ENCODE measurements at regions not wholly inside any gene's neighbourhood (a gene's known extent, or its start where the extent isn't known, plus 50 kb on each side); places are given as distances from the start of the nearest gene placed in this dataset.

- TF ChIP-seq, protein P1, sequence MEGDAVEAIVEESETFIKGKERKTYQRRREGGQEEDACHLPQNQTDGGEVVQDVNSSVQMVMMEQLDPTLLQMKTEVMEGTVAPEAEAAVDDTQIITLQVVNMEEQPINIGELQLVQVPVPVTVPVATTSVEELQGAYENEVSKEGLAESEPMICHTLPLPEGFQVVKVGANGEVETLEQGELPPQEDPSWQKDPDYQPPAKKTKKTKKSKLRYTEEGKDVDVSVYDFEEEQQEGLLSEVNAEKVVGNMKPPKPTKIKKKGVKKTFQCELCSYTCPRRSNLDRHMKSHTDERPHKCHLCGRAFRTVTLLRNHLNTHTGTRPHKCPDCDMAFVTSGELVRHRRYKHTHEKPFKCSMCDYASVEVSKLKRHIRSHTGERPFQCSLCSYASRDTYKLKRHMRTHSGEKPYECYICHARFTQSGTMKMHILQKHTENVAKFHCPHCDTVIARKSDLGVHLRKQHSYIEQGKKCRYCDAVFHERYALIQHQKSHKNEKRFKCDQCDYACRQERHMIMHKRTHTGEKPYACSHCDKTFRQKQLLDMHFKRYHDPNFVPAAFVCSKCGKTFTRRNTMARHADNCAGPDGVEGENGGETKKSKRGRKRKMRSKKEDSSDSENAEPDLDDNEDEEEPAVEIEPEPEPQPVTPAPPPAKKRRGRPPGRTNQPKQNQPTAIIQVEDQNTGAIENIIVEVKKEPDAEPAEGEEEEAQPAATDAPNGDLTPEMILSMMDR (conservative IDR thresholded peaks at IDR 0.05): no peak
- no peak overlapping the region for H3K27ac ChIP-seq
These were observed 744.5 kb upstream of the TMPRSS15 start for GRCh38 chr21:19148056-19148455.

DNA sequence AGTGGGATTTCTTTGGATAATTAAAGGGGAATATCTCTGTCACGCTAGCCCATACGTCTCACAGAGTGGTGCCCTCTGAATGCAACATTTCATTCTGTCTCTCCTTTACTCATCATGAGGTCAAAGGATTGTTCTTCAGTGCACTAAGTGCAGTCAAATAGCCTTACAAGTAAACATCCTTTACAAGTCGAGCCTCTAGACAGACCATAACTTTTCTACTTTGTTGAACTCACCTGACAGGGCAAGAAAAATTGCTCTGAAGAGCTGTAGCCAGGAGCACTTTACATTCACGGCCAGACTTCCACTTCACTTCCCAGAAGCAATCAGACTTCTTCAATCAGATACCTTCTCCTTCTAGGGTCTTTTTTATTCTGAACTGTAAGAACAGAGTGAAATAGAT is 768.0 kb upstream of the TMPRSS15 start:
- no peak overlapping the region for H3K27ac ChIP-seq
- TF ChIP-seq, protein P1 (conservative IDR thresholded peaks at IDR 0.05): no peak

DNA sequence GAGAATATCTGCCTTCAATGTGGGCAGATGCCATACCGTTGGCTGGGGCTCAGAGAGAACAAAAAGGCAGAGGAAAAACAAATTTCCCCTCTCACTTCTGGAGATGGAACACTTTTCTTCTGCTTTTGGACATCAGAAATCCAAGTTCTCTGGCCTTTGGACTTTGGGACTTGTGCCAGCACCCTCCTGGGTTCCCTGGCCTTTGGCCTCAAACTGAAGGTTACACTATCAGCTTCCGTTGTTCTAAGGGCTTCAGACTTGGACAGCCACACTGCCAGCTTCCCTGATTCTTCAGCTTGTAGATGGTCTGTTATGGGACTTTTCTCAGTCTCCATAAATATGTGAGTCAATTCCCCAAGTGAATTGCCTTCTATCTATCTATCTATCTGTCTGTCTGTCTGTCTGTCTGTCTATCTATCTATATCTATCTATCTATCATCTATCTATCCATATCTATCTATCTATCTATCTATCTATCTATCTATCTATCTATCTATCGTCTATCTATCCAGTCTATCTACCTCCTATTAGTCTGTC is 778.1 kb upstream of the TMPRSS15 start:
- H3K27ac ChIP-seq: no peak overlapping the region
- TF ChIP-seq, protein P1 (conservative IDR thresholded peaks at IDR 0.05): no peak

DNA sequence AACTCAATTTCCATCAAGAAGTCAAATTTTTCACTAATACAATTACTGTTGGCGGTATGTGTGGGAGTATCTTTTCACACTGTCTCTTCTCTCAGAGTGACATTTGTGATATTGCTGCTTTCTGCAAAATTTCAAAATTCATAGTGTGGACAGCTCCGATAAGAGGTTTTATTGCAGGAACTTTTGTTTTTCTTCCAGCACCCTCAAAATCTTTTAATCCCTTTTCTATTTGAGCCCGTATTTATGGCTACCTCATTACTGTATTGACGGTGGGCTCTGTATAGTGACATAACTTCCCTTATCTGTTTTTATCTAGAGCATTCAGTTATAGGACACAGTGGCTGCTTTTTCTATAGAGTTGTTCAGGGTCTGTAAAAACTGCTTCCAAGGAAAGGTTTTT is 794.4 kb upstream of the TMPRSS15 start:
- TF ChIP-seq, protein P1 (conservative IDR thresholded peaks at IDR 0.05): no peak
- no peak overlapping the region for H3K27ac ChIP-seq

GRCh38 chr21:19198801-19199200 is 795.2 kb upstream of the TMPRSS15 start:
- H3K27ac ChIP-seq: no peak overlapping the region
- TF ChIP-seq, protein P1 (conservative IDR thresholded peaks at IDR 0.05): no peak

GRCh38 chr21:19218163-19218562 is 814.6 kb upstream of the TMPRSS15 start:
- H3K27ac ChIP-seq: no peak overlapping the region
- TF ChIP-seq, protein P1 (conservative IDR thresholded peaks at IDR 0.05): no peak

GRCh38 chr21:19224090-19224489 is 820.5 kb upstream of the TMPRSS15 start:
- no peak overlapping the region for H3K27ac ChIP-seq
- TF ChIP-seq, protein P1 (conservative IDR thresholded peaks at IDR 0.05): no peak

Measured in VCaP (cell line).